ENCODE measurements at regions not wholly inside any gene's neighbourhood (a gene's known extent, or its start where the extent isn't known, plus 50 kb on each side); places are given as distances from the start of the nearest gene placed in this dataset.

DNA sequence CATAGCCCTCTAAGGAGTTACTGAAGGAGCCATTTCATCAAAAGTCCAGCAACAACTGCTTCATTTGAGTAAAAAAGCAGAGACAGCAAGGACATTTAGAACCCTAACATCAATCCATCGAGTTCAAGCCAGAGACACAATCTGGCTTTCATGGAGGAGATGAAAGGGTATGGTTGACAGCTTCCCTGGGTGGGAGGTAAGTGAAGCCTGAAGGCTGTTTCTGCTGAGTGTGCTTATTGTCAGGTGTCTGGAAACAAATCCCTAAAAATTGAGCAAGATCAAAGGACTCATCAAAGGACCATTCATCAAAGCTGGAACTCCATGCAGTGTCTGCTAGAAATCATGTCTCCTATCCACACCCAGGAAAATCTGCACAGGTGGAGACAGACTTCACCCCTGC, 104.4 kb upstream of the CCDC196 start:
- Histone ChIP-seq H3K4me3 (no peak overlapping the region), H3K27ac (no peak overlapping the region), H3K36me3 (ENCODE audit: low read depth, missing control alignments) (no peaks in the 10 kb centered on the region), H3K4me1 (peaks cover 16% of the 10 kb centered on the region), H3K9me3 (no peaks in the 10 kb centered on the region), H3K27me3 (no peaks in the 10 kb centered on the region)
- intact Hi-C loops (cut with DNase I; ENCODE audit: low total_unique reads), result no loop called here
- 69 to 92% methylated on average over 1 of the region's 1 CpG for whole genome bisulfite sequencing, 2 donors
- TF ChIP-seq, protein P1, sequence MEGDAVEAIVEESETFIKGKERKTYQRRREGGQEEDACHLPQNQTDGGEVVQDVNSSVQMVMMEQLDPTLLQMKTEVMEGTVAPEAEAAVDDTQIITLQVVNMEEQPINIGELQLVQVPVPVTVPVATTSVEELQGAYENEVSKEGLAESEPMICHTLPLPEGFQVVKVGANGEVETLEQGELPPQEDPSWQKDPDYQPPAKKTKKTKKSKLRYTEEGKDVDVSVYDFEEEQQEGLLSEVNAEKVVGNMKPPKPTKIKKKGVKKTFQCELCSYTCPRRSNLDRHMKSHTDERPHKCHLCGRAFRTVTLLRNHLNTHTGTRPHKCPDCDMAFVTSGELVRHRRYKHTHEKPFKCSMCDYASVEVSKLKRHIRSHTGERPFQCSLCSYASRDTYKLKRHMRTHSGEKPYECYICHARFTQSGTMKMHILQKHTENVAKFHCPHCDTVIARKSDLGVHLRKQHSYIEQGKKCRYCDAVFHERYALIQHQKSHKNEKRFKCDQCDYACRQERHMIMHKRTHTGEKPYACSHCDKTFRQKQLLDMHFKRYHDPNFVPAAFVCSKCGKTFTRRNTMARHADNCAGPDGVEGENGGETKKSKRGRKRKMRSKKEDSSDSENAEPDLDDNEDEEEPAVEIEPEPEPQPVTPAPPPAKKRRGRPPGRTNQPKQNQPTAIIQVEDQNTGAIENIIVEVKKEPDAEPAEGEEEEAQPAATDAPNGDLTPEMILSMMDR (IDR thresholded peaks at IDR 0.05), result no peak
- no peak for TF ChIP-seq POLR2A (IDR thresholded peaks at IDR 0.05)
- no peak for DNase-seq

DNA sequence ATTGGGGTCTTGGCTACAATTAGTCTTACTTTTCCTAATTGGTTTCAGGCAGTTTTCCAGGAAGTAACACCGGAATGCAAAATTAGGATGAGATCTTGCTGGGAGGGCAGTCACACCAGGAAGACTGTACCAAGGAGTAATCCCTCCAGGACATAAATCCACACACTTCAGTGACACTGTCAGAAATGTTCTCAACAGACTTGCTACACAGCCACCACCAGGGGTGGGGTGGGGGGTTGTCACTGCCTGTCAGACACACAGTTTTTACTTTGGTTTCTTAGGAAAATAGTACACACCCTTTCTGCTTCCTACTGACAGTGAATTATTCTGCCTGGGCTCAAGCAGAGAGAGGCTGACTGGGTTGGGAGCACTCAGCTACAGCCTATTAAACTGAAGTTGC, 102.9 kb upstream of the CCDC196 start:
- Histone ChIP-seq H3K4me1 (peaks cover 16% of the 10 kb centered on the region), H3K4me3 (no peak overlapping the region), H3K36me3 (ENCODE audit: low read depth, missing control alignments) (no peaks in the 10 kb centered on the region), H3K27me3 (no peaks in the 10 kb centered on the region), H3K9me3 (no peaks in the 10 kb centered on the region), H3K27ac (no peak overlapping the region)
- DNase-seq, result no peak
- TF ChIP-seq, protein P1 (IDR thresholded peaks at IDR 0.05), result no peak
- no peak for TF ChIP-seq POLR2A (IDR thresholded peaks at IDR 0.05)
- intact Hi-C loops (cut with DNase I; ENCODE audit: low total_unique reads), result no loop called here
- WGBS, 2 donors, result 41% methylated on average over 1 of the region's 1 CpG

DNA sequence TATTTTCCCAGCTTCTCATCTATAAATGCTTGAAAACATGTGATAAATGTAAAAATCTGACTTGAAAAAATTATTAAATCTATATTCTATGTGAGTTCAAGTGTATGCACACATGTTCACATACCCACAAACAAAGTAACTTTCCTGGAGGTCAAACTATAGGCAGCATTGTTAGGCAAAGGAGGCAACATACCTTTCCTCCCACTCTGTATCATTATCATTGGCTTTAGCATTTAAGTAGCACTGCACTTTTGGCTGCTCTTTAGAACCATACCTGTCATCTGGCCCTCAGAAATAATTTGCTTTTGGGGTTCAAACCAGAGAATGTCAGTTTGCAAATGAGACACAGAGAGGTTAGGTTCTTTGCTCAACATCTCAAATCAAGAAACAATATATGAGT, 102.4 kb upstream of the CCDC196 start:
- no peak overlapping the region for H3K4me3 ChIP-seq
- peaks cover 16% of the 10 kb centered on the region for H3K4me1 ChIP-seq
- TF ChIP-seq POLR2A (IDR thresholded peaks at IDR 0.05), result no peak
- TF ChIP-seq, protein P1 (IDR thresholded peaks at IDR 0.05), result no peak
- no peaks in the 10 kb centered on the region for H3K36me3 ChIP-seq (ENCODE audit: low read depth, missing control alignments)
- no peaks in the 10 kb centered on the region for H3K9me3 ChIP-seq
- no peak overlapping the region for H3K27ac ChIP-seq
- H3K27me3 ChIP-seq, result no peaks in the 10 kb centered on the region
- no peak for DNase-seq
- intact Hi-C loops (cut with DNase I; ENCODE audit: low total_unique reads), result no loop called here

DNA sequence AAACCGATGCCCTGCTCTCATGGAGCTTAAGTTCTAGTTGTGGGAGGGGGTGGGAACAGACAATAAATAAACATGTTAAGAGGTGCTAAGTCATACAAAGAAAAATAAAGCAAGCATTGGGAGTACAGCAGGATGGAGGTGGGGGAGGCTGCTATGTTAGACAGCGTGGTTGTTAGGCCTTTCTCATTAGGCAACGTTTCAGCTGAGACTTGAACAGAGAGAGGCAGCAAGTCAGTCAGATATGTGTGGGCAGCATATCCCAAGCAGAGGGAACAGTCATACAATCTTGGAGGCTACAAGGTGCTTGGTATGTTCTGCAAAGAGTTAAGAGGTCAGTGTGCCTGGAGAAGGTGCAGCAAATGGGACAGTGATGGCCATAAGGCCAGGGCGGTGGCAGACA, 97.7 kb upstream of the CCDC196 start:
- Histone ChIP-seq H3K36me3 (ENCODE audit: low read depth, missing control alignments) (no peaks in the 10 kb centered on the region), H3K4me3 (no peak overlapping the region), H3K4me1 (no peaks in the 10 kb centered on the region), H3K9me3 (no peaks in the 10 kb centered on the region), H3K27ac (no peak overlapping the region), H3K27me3 (no peaks in the 10 kb centered on the region)
- 77 to 80% methylated on average over 4 of the region's 4 CpGs for WGBS, 2 donors
- intact Hi-C loops (cut with DNase I; ENCODE audit: low total_unique reads), result no loop called here
- no peak for DNase-seq
- no peak for TF ChIP-seq POLR2A (IDR thresholded peaks at IDR 0.05)
- TF ChIP-seq, protein P1 (IDR thresholded peaks at IDR 0.05), result no peak

DNA sequence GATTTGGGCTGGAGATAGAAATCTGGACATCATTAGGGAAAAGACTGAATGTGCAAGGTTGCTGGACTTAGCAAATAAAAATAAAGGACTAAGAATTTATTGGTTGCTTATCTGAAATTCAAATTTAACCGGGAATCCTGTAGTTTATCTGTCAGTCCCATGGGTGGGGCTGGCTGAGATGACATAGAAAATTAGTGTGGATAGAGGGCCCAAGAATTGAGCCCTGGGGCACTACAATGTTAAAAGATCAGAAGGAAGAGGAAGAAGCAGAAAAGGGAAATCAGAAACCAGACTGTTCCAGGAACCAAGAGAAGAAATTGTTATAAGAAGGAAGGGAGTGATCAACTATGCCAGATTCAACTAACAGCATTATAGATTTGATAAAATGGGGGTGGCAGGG, 96.7 kb upstream of the CCDC196 start:
- no peak for DNase-seq
- no peak for TF ChIP-seq POLR2A (IDR thresholded peaks at IDR 0.05)
- TF ChIP-seq, protein P1 (IDR thresholded peaks at IDR 0.05), result no peak
- H3K36me3 ChIP-seq (ENCODE audit: low read depth, missing control alignments), result no peaks in the 10 kb centered on the region
- no peaks in the 10 kb centered on the region for H3K27me3 ChIP-seq
- H3K4me1 ChIP-seq, result no peaks in the 10 kb centered on the region
- H3K27ac ChIP-seq, result no peak overlapping the region
- WGBS, 2 donors, result 84 to 95% methylated on average over 1 of the region's 1 CpG
- no peak overlapping the region for H3K4me3 ChIP-seq
- intact Hi-C loops (cut with DNase I; ENCODE audit: low total_unique reads), result no loop called here
- no peaks in the 10 kb centered on the region for H3K9me3 ChIP-seq
